Neural cell (in vitro differentiated cells): ENCODE measurements at regions not wholly inside any gene's neighbourhood (a gene's known extent, or its start where the extent isn't known, plus 50 kb on each side); places are given as distances from the start of the nearest gene placed in this dataset.

ENCODE experiments used
- H2AFZ ChIP-seq: fragments of 200-600, 300-800 bp; sonication (generic), shearing (Covaris generic); 2 replicates; pipeline ENCODE4 v1.6.0; 2014; ENCODE audit warnings: low read depth, mild to moderate bottlenecking, antibody characterized with exemption, low read length, moderate library complexity
- H3F3A ChIP-seq: fragments of 200-600 bp; shearing (Covaris generic); 2 replicates; pipeline ENCODE4 v1.6.1; 2016; ENCODE audit warnings: mild to moderate bottlenecking, moderate library complexity, mixed read lengths, antibody characterized with exemption, low read length; ENCODE audit not compliant: insufficient read depth, poor library complexity, severe bottlenecking
- H3K27ac ChIP-seq: fragments of 200-600, 300-800 bp; sonication (generic), shearing (Covaris generic); 2 replicates; pipeline ENCODE4 v1.5.1; 2014; ENCODE audit warnings: mild to moderate bottlenecking, low read length, moderate library complexity
- H3K27me3 ChIP-seq: fragments of 300-800, 200-600 bp; sonication (generic), shearing (Covaris generic); 2 replicates; pipeline ENCODE4 v1.6.0; 2014; ENCODE audit warnings: mild to moderate bottlenecking, low read depth, low read length, moderate library complexity; ENCODE audit not compliant: insufficient read depth
- H3K36me3 ChIP-seq: fragments of 300-800, 200-600 bp; sonication (generic), shearing (Covaris generic); 2 replicates; pipeline ENCODE4 v1.5.1; 2014; ENCODE audit warnings: mild to moderate bottlenecking, antibody characterized with exemption, low read length, moderate library complexity; ENCODE audit not compliant: insufficient read depth
- H3K4me2 ChIP-seq: fragments of 300-800, 200-600 bp; sonication (generic), shearing (Covaris generic); 2 replicates; pipeline ENCODE4 v1.6.0; 2014; ENCODE audit warnings: mild to moderate bottlenecking, low read length
- H3K4me3 ChIP-seq: fragments of 300-800, 200-600 bp; sonication (generic), shearing (Covaris generic); 2 replicates; pipeline ENCODE4 v1.5.1; 2014; ENCODE audit warnings: mild to moderate bottlenecking, low read length, moderate library complexity
- H3K79me2 ChIP-seq: fragments of 200-600 bp; shearing (Covaris generic); replicated peaks from 2 replicates; pipeline ENCODE4 v1.6.0; 2014; ENCODE audit warnings: mild to moderate bottlenecking, low read length, moderate library complexity; ENCODE audit not compliant: insufficient read depth
- H3K9ac ChIP-seq: fragments of 300-800, 200-600 bp; sonication (generic), shearing (Covaris generic); 2 replicates; pipeline ENCODE4 v1.6.1; 2016; ENCODE audit warnings: mild to moderate bottlenecking, low read length, mixed read lengths
- H3K9me2 ChIP-seq: fragments of 200-600 bp; shearing (Covaris generic); 2 replicates; pipeline ENCODE4 v1.6.1; 2016; ENCODE audit warnings: mild to moderate bottlenecking, low read length, mixed read lengths; ENCODE audit not compliant: insufficient read depth
- H3K9me3 ChIP-seq: fragments of 200-600, 300-800 bp; sonication (generic), shearing (Covaris generic); 2 replicates; pipeline ENCODE4 v1.6.1; 2016; ENCODE audit warnings: mild to moderate bottlenecking, mixed run types, low read length, moderate library complexity, mixed read lengths
- H4K20me1 ChIP-seq: fragments of 200-600 bp; shearing (Covaris generic); 2 replicates; pipeline ENCODE4 v1.6.1; 2016; ENCODE audit warnings: mild to moderate bottlenecking, mixed run types; ENCODE audit not compliant: insufficient read depth
- CTCF ChIP-seq: fragments of 450-650 bp; IDR thresholded peaks from 2 replicates; pipeline ENCODE4 v1.5.1; 2014; ENCODE audit warnings: antibody characterized with exemption, mild to moderate bottlenecking, moderate library complexity; ENCODE audit not compliant: poor library complexity, severe bottlenecking
- EP300 ChIP-seq: fragments of 450-650 bp; conservative IDR thresholded peaks from 2 replicates; pipeline ENCODE4 v1.6.1; 2014; ENCODE audit warnings: antibody characterized with exemption, mild to moderate bottlenecking, moderate library complexity; ENCODE audit not compliant: poor library complexity, severe bottlenecking
- EZH2 ChIP-seq: fragments of 200-600, 300-800 bp; shearing (Covaris generic), sonication (generic); IDR thresholded peaks from 2 replicates; pipeline ENCODE4 v1.6.1; 2014; ENCODE audit warnings: antibody characterized with exemption, low read length, borderline replicate concordance, mild to moderate bottlenecking; ENCODE audit not compliant: insufficient read depth, poor library complexity, severe bottlenecking
- MXI1 ChIP-seq: fragments of 450-650 bp; conservative IDR thresholded peaks from 2 replicates; pipeline ENCODE4 v1.6.1; 2014; ENCODE audit warnings: antibody characterized with exemption, mild to moderate bottlenecking; ENCODE audit not compliant: poor library complexity, severe bottlenecking
- POLR2AphosphoS5 ChIP-seq: IDR thresholded peaks from 2 replicates; pipeline ENCODE4 v1.6.1; 2012
- RAD21 ChIP-seq: fragments of 450-650 bp; conservative IDR thresholded peaks from 2 replicates; pipeline ENCODE4 v1.6.1; 2014; ENCODE audit warnings: antibody characterized with exemption, mild to moderate bottlenecking, moderate library complexity
- REST ChIP-seq: IDR thresholded peaks from 2 replicates; pipeline ENCODE4 v1.6.1; 2012; ENCODE audit warnings: borderline replicate concordance
- SMC3 ChIP-seq: fragments of 450-650 bp; conservative IDR thresholded peaks from 2 replicates; pipeline ENCODE4 v1.6.1; 2014; ENCODE audit warnings: antibody characterized with exemption, mild to moderate bottlenecking, moderate library complexity; ENCODE audit not compliant: poor library complexity
- TAF1 ChIP-seq: IDR thresholded peaks from 2 replicates; pipeline ENCODE4 v1.6.1; 2012; ENCODE audit warnings: low read depth

GRCh38 chr12:30181334-30181733 is 397.6 kb upstream of the TMTC1 start:
- H2AFZ ChIP-seq = no peak overlapping the region
- no peaks in the 10 kb centered on the region for H3F3A ChIP-seq
- H3K36me3 ChIP-seq = no peaks in the 10 kb centered on the region
- no peak for TF ChIP-seq TAF1
- TF ChIP-seq EZH2 = no peak
- no peak for TF ChIP-seq SMC3
- no peak for TF ChIP-seq POLR2AphosphoS5
- TF ChIP-seq REST = no peak
- no peak for TF ChIP-seq MXI1
- TF ChIP-seq CTCF = no peak
- TF ChIP-seq EP300 = no peak
- TF ChIP-seq RAD21 = no peak
- H3K9me2 ChIP-seq = no peaks in the 10 kb centered on the region
- no peaks in the 10 kb centered on the region for H4K20me1 ChIP-seq
- no peak overlapping the region for H3K4me3 ChIP-seq
- H3K9me3 ChIP-seq = no peaks in the 10 kb centered on the region
- no peak overlapping the region for H3K9ac ChIP-seq
- H3K79me2 ChIP-seq = no peaks in the 10 kb centered on the region
- no peaks in the 10 kb centered on the region for H3K27me3 ChIP-seq
- no peak overlapping the region for H3K4me2 ChIP-seq
- no peak overlapping the region for H3K27ac ChIP-seq

- H3K9ac ChIP-seq = no peak overlapping the region
- no peaks in the 10 kb centered on the region for H3K79me2 ChIP-seq
- no peaks in the 10 kb centered on the region for H3K9me2 ChIP-seq
- no peaks in the 10 kb centered on the region for H4K20me1 ChIP-seq
- no peak overlapping the region for H3K27ac ChIP-seq
- no peak overlapping the region for H3K4me3 ChIP-seq
- no peaks in the 10 kb centered on the region for H3K27me3 ChIP-seq
- no peaks in the 10 kb centered on the region for H3F3A ChIP-seq
- no peak overlapping the region for H2AFZ ChIP-seq
- H3K36me3 ChIP-seq = no peaks in the 10 kb centered on the region
- no peak overlapping the region for H3K4me2 ChIP-seq
- no peaks in the 10 kb centered on the region for H3K9me3 ChIP-seq
- no peak for TF ChIP-seq MXI1
- no peak for TF ChIP-seq RAD21
- TF ChIP-seq REST = no peak
- no peak for TF ChIP-seq TAF1
- TF ChIP-seq CTCF = no peak
- TF ChIP-seq POLR2AphosphoS5 = no peak
- no peak for TF ChIP-seq SMC3
- TF ChIP-seq EP300 = no peak
- no peak for TF ChIP-seq EZH2
Observed at GRCh38 chr12:30180602-30181001, 396.9 kb upstream of the TMTC1 start.
